ENCODE measurements at regions not wholly inside any gene's neighbourhood (a gene's known extent, or its start where the extent isn't known, plus 50 kb on each side); places are given as distances from the start of the nearest gene placed in this dataset.

DNA sequence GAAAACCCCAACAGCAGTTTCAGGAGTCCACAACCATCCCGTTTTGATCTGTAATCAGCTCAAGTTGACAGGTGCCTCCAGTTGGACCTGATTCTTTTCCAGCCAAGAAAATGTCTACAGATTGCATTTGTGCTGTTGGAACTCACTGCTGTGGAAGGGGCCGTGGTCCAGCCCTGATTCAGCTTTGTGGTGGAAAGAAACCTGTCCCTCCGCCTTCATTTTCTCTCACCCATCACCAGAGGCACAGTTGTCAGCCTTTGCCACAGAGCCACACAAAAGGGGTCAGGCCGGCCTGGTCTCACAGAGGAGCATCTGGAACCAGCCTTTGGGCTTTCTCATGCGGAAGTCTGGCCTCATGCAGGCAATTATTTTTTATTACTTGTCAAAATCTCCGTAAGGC, 483.6 kb downstream of the GADD45G start:
- no peak for DNase-seq

DNA sequence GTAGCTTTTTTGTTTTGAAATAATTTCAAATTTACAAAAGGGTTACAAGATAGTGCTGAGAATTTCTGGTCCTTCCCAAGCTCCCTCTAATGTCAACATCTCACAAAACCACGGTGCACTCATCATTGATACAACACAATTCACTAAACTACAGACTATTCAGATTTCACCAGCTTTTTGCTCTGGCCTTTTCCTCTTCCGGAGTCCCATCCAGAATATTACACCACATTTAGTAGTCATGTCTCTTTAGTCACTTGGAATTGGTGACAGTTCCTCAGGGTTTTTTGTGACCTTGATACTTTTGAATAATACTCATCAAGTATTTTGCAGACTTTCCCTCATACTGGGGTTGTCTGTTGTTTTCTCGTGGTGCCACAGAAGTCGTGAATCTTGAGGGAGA, 484.0 kb downstream of the GADD45G start:
- no peak for DNase-seq

DNA sequence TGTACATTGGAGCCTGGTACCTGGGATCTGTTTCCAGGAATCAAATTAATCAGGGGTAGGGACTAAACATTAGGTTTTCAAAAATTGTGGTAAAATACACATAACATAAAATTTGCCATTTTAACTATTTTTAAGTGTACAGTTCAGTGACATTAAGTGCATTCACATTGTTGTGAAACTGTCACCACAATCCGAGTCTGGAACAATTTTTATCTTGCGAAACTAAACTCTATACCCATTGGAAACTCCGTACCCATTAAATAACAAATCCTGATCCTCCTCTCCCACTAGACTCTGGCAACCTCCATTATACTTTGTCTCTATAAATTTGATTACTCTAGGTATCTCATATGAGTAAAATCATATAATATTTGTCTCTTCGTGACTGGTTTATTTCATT, 486.2 kb downstream of the GADD45G start:
- DNase-seq = no peak

DNA sequence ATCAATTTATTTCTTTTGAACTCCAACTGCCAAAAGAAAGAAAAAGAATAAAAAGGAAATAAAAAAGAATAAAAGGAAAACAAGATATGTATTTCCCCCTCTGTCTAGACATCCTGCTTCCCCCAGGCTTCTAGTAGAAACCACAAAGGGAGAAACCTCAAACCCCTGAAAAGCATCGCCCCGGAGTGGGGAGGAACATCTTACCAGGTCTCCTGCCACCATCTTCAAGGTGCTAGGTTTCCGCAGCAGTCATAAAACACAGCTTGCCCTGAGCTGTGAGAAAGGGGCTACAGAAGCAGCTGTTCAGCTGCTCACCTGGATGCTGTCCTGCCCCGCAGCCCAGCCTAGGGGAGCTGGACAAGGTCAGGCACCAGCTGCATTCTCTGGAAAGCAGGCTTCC, 487.7 kb downstream of the GADD45G start:
- DNase-seq = no peak

DNA sequence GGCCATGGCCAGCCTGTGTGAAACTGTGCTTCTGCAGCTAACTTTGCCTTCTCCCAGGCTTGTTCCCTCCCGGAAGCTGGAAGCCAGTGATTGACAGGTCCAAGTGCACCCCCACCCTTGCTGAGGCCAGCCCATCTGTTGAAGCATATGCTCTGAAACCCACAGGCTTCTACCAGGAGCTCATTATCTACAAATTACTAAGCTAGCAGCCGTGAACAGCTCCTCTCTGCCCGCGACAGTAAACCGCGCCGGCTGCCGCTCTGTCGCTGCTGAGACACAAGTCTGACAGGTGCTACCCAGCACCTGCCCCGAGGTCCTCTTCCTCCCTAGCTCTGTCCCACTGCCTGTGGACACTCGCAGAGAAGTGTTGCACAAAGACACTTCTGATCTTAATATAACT, 490.9 kb downstream of the GADD45G start:
- peak; percentile 97 for DNase-seq

DNA sequence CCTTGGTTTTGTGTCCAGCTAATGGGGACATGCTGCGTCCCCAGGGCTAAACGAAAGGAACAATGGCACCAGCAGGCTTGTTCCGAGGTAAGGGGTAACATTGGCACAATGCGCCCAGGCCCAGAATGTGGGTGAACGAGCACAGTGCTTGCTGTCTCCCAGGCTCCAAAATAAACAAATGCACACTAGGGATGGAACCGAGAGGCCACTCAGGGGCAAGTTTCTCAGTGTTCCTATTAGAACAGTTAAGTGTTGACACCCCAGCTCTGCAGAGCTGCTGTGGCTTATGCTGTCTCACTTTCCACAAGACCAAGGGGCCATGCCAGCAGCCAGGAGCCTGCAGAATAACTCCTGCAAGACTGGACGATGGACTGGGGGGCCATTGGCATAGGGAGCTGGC, 492.4 kb downstream of the GADD45G start:
- peak; percentile 53 for DNase-seq

DNA sequence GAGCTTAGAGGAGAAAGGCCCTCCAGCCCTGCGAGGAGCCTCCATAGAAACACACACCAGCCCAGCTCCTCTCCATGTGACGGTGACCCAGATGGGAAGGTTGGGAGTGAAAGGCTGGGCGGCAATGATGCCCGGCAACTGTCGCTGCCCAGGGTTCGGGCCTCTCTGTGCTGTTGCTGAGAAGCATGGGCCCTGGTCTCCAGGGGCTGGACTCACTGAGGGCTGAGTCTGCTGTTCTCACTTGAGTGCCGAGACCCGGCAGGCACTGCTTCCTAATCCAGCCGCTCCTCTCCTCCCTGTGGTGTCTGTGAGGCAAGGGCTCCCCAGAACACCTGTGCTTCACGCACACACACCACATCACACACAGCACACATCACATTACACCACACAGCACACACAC, 493.6 kb downstream of the GADD45G start:
- DNase-seq = no peak

DNA sequence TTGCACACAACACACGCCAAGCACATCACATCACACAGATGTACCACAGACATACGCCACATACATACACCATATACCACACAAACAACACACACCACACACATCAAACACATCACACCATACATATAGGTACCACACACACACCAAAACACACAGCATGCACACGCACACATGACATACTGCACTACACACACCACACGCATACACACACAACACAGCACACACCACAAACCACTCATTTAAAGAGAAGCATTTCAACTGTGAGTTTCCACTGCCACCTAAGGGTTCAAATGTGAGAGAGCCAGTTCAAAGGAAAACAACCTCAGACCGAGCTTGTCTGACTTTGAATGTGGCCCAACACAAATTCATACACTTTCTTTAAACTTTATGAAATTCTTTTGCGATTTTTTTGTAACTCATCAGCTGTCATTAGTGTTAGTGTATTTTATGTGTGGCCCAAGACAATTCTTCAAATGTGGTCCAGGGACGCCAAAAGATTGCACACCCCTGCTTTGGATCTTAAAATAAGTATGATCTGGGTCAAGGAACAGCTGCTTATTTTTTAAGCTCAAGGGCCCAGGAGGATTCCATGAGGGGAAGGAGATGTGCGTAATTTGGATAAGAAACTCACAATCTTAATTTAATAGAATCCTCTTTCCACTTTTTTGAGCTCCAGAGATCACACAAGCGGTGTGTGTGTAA, 494.6 kb downstream of the GADD45G start:
- peak; percentile 82 for DNase-seq

DNA sequence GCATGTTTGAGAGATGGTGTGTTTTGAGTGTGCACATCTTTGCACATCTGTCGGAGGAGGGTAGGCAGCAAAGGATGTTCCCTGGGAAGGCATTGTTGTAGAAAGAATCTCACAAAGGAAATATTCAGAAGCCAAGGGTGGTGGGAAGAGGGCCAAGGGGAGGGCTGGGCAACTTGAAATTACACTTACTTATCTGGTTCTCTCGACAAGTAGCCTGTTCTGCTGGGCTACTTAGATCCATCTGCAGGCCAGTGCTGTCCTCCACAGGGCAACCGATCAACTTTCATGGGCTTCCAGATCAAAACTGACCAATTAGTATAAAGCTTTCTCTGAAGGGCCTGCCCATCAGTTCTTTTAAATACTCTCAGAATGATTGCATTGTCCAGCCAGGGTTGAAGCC, 495.2 kb downstream of the GADD45G start:
- no peak for DNase-seq

DNA sequence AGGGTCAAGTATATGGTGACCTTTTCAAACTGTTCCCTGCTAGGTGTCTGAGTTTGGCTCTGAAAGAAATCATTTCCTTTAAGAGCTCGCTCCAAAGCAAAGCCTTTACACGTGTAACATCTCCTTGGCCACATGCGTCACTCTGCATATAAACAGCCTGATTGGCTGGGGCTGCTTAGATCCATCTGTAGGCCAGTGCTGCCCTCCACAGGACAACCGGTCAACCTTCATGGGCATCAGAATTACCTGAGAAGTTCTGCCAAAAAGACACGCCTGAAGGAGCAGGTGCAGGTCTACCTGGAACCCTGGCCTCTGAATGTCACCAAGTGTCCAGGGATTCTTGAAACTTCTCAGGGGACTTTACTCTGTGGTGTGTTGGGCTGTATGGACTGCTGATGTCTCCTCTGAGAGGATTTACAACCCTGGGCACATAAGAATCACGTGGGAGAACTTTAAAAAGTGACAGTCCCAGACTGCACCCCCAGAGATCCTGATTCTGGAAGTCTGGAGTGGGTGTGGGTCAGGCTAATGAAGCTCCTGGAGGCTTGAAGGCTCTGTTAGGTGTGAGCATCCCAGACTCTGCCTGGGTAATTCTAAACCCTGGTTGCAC, 497.6 kb downstream of the GADD45G start:
- DNase-seq = peak; percentile 97

DNA sequence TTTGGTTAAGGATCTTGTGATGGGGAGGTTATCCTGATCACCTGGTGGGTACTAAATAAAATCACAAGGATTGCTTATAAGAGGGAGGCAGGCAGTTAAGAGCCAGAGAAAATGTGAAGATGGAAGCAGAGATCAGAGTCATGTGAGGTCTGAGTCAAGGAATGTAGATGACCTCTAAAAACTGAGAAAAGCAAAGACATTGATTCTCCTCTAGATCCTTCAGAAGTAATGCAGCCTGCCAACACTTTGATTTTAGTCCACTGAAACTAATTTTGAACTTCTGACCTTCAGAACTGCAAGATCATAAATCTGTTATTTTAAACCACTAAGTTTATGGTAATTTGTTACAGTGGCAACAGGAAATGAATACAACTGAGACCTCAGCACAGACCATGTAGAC, 499.0 kb downstream of the GADD45G start:
- DNase-seq = no peak

DNA sequence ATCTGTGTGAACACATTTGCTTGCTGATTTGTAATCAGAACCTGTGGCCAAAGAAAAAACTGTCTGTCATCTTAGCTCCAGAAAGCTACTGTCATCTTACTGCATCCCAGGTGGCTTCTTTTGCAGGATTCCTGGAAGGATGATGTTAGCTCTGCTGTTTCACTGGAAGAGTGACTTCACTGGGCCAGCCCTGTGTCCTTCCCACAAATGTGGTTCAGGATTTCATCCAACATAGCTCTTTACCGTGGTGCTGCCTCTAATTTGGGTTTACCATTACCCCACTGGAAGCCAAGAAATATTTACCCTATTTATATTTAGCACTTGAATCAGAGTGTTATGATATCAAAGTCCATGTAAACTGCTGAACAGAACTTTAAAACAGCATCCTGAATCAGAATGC, 501.0 kb downstream of the GADD45G start:
- DNase-seq = no peak

DNA sequence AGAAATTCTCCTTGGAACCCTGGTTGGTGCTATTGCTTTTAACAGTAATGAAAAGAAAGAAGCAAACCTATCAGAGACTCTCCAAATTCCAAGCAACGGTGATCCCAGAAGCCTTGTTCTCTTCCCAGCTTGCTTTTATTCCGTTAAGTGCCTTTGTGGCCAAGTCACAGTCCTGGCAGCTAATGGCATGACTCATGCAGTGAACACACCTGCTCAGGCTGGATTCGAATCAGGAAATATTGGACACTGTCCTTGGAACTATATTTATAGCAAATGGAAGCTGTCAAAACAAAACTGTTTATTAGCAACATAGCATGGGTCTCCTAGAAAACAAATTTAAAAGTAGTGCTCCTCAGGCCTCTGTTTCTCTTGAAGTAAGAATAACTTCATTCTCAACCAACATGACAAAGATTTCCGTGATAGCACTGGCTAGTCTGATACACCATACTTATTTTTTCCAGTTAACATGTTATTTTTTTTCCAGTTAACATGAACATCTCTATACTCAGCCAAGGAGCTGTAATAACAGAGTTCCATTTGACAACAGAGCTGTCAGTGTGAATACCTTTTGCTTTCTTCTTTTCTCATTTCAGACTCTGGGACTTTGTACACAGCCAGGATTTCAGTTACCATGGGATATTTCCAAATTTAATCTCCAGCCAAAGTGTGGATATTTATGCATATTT, 502.4 kb downstream of the GADD45G start:
- DNase-seq = peak; percentile 89

DNA sequence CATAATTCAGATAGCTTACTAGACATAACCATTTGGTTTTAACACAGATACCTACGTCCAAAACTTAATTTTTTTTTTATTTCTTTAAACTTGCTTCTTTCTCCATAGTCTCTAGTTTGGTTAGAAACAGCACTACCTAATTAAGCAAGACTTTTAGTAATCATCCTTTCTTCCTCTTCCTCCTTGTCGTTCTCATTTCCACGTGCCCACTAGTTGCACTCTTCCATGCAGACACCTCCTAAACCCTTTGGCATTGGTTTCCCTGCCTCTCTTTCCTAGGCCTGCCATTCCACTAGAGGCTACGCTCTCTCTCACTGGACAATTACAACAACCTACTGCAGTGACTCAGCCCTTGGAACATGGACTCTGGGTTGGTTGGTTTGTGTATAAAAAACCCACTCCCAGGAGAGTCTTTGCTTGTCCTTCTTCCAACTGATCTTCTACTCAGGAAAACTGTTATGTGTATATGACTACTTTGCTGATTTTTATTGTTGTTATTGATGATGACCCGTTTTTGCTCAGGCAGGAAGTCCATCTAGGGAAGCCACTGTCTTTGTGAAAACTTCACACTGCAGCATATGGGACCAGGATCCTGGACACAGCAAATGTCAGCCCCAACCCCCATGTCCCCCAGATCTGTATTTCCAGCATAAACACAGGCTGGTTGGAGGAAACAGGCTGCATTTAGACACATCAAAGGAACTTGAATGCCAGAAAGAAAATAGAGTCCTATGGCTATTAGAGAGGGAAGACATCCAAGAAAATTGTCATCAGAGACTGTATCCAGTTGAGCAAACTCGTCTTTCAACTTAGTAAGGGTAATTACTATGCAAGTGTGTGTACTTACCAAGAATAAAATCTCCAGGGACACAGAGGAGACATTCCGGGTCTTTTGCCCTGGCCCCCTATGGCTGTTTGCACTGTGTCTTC, 503.2 kb downstream of the GADD45G start:
- DNase-seq = no peak

DNA sequence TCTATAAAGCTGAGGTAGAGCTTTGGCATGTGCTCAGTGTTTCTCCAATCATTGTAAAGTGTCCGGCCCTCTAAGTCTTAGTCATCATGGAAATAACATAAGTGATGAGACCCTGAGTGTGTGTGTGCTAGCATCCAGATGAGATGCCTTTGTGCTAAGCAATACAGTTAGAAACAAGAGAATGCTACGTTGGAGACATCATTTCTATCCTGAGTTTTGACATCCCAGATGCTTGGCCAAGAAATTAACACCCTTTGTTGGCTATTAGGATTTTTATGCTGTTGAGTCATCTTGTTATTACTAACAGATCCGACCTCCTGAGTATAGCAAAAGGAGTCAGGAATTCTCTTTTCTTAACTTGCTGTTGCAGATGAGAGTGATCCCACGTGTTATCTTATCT, 508.0 kb downstream of the GADD45G start:
- no peak for DNase-seq

DNA sequence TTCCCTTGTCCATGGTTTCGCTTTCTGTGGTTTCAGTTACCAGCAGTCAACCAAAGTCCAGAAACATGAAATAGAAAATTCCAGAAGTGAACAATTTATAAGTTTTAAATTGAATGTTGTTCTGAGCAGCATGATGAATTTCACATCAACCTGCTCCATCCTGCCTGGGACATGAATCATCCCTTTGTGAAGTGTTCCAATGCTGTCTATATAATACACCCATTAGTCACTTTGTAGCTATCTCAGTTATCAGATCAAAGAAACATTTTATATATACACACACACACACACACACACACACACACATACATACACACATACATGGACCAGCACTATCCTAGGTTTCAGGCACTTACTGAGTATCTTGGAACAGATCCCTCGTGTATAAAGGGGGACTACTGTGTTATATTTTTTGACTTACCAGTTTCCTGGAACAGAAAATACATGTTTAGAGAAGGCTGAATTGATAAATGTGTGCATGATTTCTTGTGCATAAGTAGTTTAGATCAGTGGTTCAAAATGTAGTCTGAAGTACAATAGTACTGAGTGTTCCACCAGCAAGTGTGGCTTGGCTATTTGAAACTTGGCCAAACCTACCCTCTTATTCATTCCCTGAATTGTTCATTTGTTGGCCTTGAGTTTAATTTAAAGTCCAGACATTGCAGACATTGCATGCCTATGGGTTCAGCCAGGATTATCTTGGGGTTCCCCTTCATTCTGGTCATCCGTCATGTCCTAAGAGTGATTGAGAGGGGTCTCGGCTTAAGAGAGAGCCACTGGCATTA, 510.0 kb downstream of the GADD45G start:
- no peak for DNase-seq

DNA sequence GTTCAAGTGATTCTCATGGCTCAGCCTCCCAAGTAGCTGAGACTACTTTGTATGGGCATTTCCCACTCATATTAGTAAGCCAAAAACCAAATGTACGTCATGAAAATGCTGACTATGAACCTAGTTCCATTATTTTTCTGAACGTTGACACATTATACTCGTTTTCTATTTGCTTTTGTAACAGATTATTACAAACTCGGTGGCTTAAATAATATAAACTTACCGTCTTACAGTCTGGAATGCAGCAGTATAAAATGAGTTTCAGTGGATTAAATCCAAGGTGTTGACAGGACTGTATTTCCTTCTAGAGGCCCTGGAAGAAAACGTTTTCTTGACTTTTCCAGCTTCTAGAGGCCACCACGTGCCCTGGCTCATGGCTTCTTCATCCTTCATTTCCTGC, 517.0 kb downstream of the GADD45G start:
- DNase-seq = no peak

DNA sequence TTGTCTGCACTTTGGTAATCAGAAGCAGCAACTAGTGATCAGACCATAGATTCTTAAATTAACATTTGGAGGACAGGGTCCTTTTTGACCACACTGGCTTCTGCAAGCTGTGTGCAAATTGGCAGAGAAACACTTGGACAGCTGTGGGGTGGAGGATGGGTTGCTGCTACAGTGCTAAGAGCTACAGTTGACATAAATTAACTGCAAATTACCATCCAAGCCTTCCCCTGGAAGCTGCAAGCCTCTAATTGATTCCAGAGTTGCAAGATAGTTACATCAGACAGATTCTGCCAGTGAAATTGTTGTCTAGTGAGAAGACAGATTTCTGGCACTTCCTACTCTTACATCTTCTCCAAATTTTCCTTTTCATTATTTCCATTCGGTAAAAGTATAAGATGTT, 517.7 kb downstream of the DIRAS2 start:
- peak; percentile 63 for DNase-seq

DNA sequence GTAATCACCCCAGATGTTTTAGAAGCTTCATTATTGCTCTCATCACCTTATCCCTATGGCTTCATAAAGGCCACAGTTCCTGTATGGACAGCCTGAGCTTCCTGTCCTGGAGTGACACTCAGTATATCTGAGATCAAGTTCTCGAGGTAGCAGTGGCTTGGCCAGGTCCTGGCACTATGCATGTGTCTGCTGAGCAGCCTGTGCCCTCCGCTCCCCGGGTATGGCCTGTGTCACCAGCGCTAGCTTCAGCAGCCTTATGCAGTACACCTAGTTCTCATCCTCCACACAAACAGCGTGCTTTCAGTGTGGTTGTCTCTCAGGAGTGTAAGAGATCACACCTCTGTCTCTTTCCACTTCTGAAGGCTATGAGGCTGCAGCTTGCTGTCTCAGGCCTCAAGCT, 514.7 kb downstream of the DIRAS2 start:
- DNase-seq = no peak

DNA sequence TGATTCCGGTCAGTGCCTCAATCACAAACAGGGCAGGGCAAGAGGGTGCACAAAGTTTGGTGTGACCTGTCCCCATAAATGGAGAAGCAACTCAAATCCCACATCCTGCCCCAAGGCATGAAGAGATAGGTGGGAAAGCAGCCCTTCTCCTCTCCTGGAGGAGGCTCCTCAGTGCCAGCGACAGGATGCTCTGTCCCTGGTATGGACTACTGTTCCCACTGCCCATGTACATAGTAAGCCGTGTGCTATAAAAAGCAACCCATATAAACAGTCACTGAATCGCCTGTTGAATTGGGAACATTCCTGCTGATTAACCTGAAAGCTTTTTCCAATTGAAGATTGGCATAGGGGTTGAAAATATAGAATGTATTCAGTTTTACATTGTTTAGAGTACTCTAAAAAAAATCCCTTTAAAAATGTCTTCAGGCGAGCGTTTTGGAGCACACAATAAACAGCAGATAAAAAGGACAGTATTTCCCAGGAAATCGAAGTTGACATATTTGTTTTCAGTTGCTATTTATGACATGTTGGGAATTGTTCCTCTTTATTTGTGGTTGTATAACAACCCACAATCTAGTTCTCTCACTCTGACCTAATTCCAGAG, 513.9 kb downstream of the DIRAS2 start:
- DNase-seq = no peak

DNA sequence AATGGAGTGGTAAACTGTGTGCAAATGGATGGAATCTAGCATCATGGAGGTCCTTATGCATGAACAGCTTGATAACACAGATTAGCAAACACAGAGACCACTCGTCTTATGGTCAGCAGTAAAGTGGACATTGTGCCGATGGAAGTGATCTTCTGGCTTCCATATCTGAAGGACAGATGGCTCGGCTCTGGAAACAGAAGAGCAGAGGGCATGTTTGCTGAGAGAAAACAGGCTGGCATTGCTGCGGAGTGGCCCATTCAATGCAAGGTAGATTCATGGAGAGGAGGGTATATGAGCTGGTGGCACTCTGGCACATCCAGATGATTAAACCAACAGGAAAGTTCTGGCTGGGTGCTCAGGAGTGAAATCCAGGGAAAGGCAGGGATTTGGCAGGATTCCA, 513.2 kb downstream of the DIRAS2 start:
- no peak for DNase-seq

DNA sequence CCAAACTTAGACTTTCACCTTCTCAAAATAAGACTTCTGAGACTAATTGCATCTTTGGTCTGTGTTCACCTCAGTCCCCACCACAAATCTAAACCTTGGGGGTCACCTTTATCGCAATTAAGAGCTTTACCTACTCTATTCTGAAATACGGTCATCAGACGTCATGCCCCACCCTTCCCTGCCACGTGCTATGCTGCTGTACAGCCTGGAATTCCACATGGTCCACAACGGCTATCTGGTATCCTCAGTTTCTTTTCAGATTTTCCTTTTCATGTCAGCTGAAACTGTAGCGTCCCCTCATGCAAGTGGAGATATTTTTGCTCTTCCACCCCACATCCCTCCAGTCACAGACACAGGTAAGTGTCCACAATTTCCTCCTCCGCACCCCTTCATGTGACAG, 511.1 kb downstream of the DIRAS2 start:
- DNase-seq = no peak

All from NCI-H510A treated with DMSO at 0.1 percent for 48 hours (cell line).